IMR-90 (cell line): ENCODE measurements at regions not wholly inside any gene's neighbourhood (a gene's known extent, or its start where the extent isn't known, plus 50 kb on each side); places are given as distances from the start of the nearest gene placed in this dataset.
A peak's percentile ranks its signal among the peaks of the same experiment; 100 is the strongest.

Source experiments
- ATAC-seq: fragments of 200-7000 bp; cut with Tn5 transposase; 2 replicates; pipeline ENCODE4 v1.9.1; 2020; ENCODE audit warnings: low read depth, mild to moderate bottlenecking, moderate library complexity
- BruUV-seq: library from RNA; stranded (reverse); fragments of 400-500 nt; replicated peaks from 2 replicates; lab custom pipeline; 2021; lab: Mats Ljungman, UMichigan
- CTCF ChIA-PET: fragments of 300-600 bp; formaldehyde crosslinking; extraction: SDS; loops from one replicate; lab custom pipeline; 2021; ENCODE audit warnings: antibody characterized with exemption; lab: Yijun Ruan, JAX
- POLR2A ChIA-PET: fragments of 300-600 bp; sonication (Branson Sonifier 250); formaldehyde crosslinking; loops from one replicate; lab custom pipeline; 2022; ENCODE audit warnings: antibody characterized with exemption; ENCODE audit not compliant: unreplicated experiment; lab: Charles Lee
- DNase-seq: peaks from one replicate; pipeline ENCODE4 v3.0.0; 2013
- H2AFZ ChIP-seq: replicated peaks from 2 replicates; pipeline ENCODE3; 2013; ENCODE audit warnings: low read length, mild to moderate bottlenecking; ENCODE audit not compliant: poor library complexity
- H2AK5ac ChIP-seq: 2 replicates; pipeline ENCODE4 v1.6.1; 2013; ENCODE audit warnings: low read depth, low read length, inconsistent platforms
- H2AK9ac ChIP-seq: replicated peaks from 2 replicates; pipeline ENCODE3; 2013; ENCODE audit warnings: mild to moderate bottlenecking, low read depth, low read length, moderate library complexity; ENCODE audit not compliant: poor library complexity
- H2BK120ac ChIP-seq: 2 replicates; pipeline ENCODE4 v1.6.1; 2013; ENCODE audit warnings: low read depth, low read length, inconsistent platforms
- H2BK15ac ChIP-seq: 3 replicates; pipeline ENCODE4 v1.6.1; 2013; ENCODE audit warnings: low read depth, low read length, inconsistent platforms
- H2BK20ac ChIP-seq: 2 replicates; pipeline ENCODE4 v1.6.1; 2013; ENCODE audit warnings: low read depth, mild to moderate bottlenecking, inconsistent platforms, low read length, moderate library complexity
- H2BK5ac ChIP-seq: 2 replicates; pipeline ENCODE4 v1.6.1; 2013; ENCODE audit warnings: mild to moderate bottlenecking, low read depth, low read length, inconsistent platforms; ENCODE audit not compliant: poor library complexity, severe bottlenecking
- H3K14ac ChIP-seq: replicated peaks from 2 replicates; pipeline ENCODE4 v1.6.1; 2013; ENCODE audit warnings: low read depth, low read length, inconsistent platforms
- H3K18ac ChIP-seq: 2 replicates; pipeline ENCODE4 v1.6.1; 2013; ENCODE audit warnings: low read depth, low read length, control low read depth
- H3K23ac ChIP-seq: 2 replicates; pipeline ENCODE4 v1.6.1; 2013; ENCODE audit warnings: low read depth, low read length, inconsistent platforms
- H3K27ac ChIP-seq: 2 replicates; pipeline ENCODE4 v1.5.1; 2013; ENCODE audit warnings: mild to moderate bottlenecking, control low read depth, low read length; ENCODE audit not compliant: insufficient read depth
- H3K27me3 ChIP-seq: 2 replicates; pipeline ENCODE4 v1.6.1; 2013; ENCODE audit warnings: low read length; ENCODE audit not compliant: control insufficient read depth, insufficient read depth
- H3K36me3 ChIP-seq: 2 replicates; pipeline ENCODE4 v1.6.1; 2013; ENCODE audit warnings: low read length, mixed read lengths; ENCODE audit not compliant: control insufficient read depth, insufficient read depth
- H3K4ac ChIP-seq: 2 replicates; pipeline ENCODE4 v1.6.1; 2013; ENCODE audit warnings: low read depth, low read length, inconsistent platforms
- H3K4me1 ChIP-seq: 2 replicates; pipeline ENCODE4 v1.6.1; 2013; ENCODE audit warnings: low read length, mixed read lengths; ENCODE audit not compliant: control insufficient read depth, insufficient read depth
- H3K4me2 ChIP-seq: 2 replicates; pipeline ENCODE4 v1.6.1; 2013; ENCODE audit warnings: low read depth, mild to moderate bottlenecking, control low read depth, low read length, moderate library complexity
- H3K4me3 ChIP-seq: 2 replicates; pipeline ENCODE4 v1.5.1; 2013; ENCODE audit warnings: low read depth, mild to moderate bottlenecking, control low read depth, low read length, moderate library complexity; ENCODE audit not compliant: insufficient read depth
- H3K56ac ChIP-seq: 2 replicates; pipeline ENCODE4 v1.6.1; 2013; ENCODE audit warnings: low read length, inconsistent platforms; ENCODE audit not compliant: insufficient read depth; ENCODE audit errors: extremely low read depth
- H3K79me1 ChIP-seq, 2 experiments: 2 replicates each; pipeline ENCODE4 v1.6.1; 2013; ENCODE audit warnings: low read length in 2 of 2, inconsistent platforms in 1 of 2, low read depth in 1 of 2
- H3K9ac ChIP-seq: 2 replicates; pipeline ENCODE4 v1.6.1; 2013; ENCODE audit warnings: low read depth, low read length, control low read depth
- H3K9me1 ChIP-seq: 2 replicates; pipeline ENCODE4 v1.6.1; 2013; ENCODE audit warnings: low read length, inconsistent platforms; ENCODE audit not compliant: insufficient read depth
- H3K9me3 ChIP-seq: 2 replicates; pipeline ENCODE4 v1.6.1; 2013; ENCODE audit warnings: low read length; ENCODE audit not compliant: control insufficient read depth, insufficient read depth
- H4K20me1 ChIP-seq: 2 replicates; pipeline ENCODE4 v1.6.1; 2013; ENCODE audit warnings: low read length, inconsistent platforms; ENCODE audit not compliant: insufficient read depth
- H4K5ac ChIP-seq: 2 replicates; pipeline ENCODE4 v1.6.1; 2013; ENCODE audit warnings: mild to moderate bottlenecking, low read depth, low read length, control low read depth
- H4K8ac ChIP-seq, 2 experiments: 2 replicates each; pipeline ENCODE4 v1.6.1; 2013; ENCODE audit warnings: low read depth in 2 of 2, low read length in 2 of 2, control low read depth in 1 of 2, inconsistent platforms in 1 of 2
- H4K91ac ChIP-seq: 2 replicates; pipeline ENCODE4 v1.6.1; 2013; ENCODE audit warnings: low read depth, low read length, inconsistent platforms; ENCODE audit not compliant: insufficient read depth
- BHLHE40 ChIP-seq: fragments of 150-350 bp; IDR thresholded peaks from 2 replicates; pipeline ENCODE4 v1.6.1; 2016; ENCODE audit warnings: mild to moderate bottlenecking, low read depth, low read length
- CEBPB ChIP-seq: IDR thresholded peaks from 2 replicates; pipeline ENCODE4 v1.6.1; 2012; ENCODE audit warnings: low read depth, low read length, improper control_type of control experiment
- CHD1 ChIP-seq: IDR thresholded peaks from 2 replicates; pipeline ENCODE4 v1.6.1; 2012; ENCODE audit warnings: low read depth, low read length, improper control_type of control experiment
- CTCF ChIP-seq: conservative IDR thresholded peaks from 2 replicates; pipeline ENCODE4 v1.5.1; 2012; ENCODE audit warnings: mild to moderate bottlenecking, low read depth, low read length, improper control_type of control experiment
- ELK1 ChIP-seq: fragments of 150-350 bp; IDR thresholded peaks from 2 replicates; pipeline ENCODE4 v1.6.1; 2016; ENCODE audit warnings: low read depth, mild to moderate bottlenecking, low read length, moderate library complexity, borderline replicate concordance
- FOS ChIP-seq: fragments of 150-350 bp; IDR thresholded peaks from 2 replicates; pipeline ENCODE4 v1.6.1; 2016; ENCODE audit warnings: low read depth, low read length
- MAFK ChIP-seq: IDR thresholded peaks from 2 replicates; pipeline ENCODE4 v1.6.1; 2012; ENCODE audit warnings: low read depth, low read length, improper control_type of control experiment
- MAZ ChIP-seq: IDR thresholded peaks from 2 replicates; pipeline ENCODE4 v1.6.1; 2012; ENCODE audit warnings: low read depth, mild to moderate bottlenecking, low read length, improper control_type of control experiment, moderate library complexity, borderline replicate concordance
- MXI1 ChIP-seq: IDR thresholded peaks from 2 replicates; pipeline ENCODE4 v1.6.1; 2012; ENCODE audit warnings: low read depth, mild to moderate bottlenecking, low read length, moderate library complexity, borderline replicate concordance
- NFE2L2 ChIP-seq: fragments of 150-350 bp; IDR thresholded peaks from 2 replicates; pipeline ENCODE4 v1.6.1; 2016; ENCODE audit warnings: low read depth, mild to moderate bottlenecking, low read length
- POLR2A ChIP-seq: IDR thresholded peaks from 2 replicates; pipeline ENCODE4 v1.6.1; 2012; ENCODE audit warnings: mild to moderate bottlenecking, low read depth, low read length
- RAD21 ChIP-seq: IDR thresholded peaks from 2 replicates; pipeline ENCODE4 v1.6.1; 2012; ENCODE audit warnings: low read length, improper control_type of control experiment
- RCOR1 ChIP-seq: IDR thresholded peaks from 2 replicates; pipeline ENCODE4 v1.6.1; 2012; ENCODE audit warnings: mild to moderate bottlenecking, low read length, improper control_type of control experiment; ENCODE audit not compliant: insufficient replicate concordance
- RFX5 ChIP-seq: IDR thresholded peaks from 2 replicates; pipeline ENCODE4 v1.8.0; 2012; ENCODE audit warnings: low read depth, mild to moderate bottlenecking, low read length, moderate library complexity
- SMC3 ChIP-seq: fragments of 150-350 bp; IDR thresholded peaks from 2 replicates; pipeline ENCODE4 v1.6.1; 2016; ENCODE audit warnings: low read depth, mild to moderate bottlenecking, antibody characterized with exemption, low read length, moderate library complexity
- WGBS, 2 experiments: methylation state at CpG; one replicate each; pipeline versions ENCODE4 v1.1.5 to v1.1.7; 2013; ENCODE audit warnings: missing lambda C conversion rate in 2 of 2; ENCODE audit not compliant: insufficient read length in 1 of 2; ENCODE audit errors: extremely low coverage in 2 of 2; 5-methylcytosine and 5-hydroxymethylcytosine counted together
- dilution Hi-C: fragments of 300-500 bp; cut with HindIII; formaldehyde crosslinking; loops from one replicate; pipeline ENCODE4 v1.14.3; 2018; ENCODE audit warnings: low sequenced_read_pairs; ENCODE audit not compliant: unreplicated experiment
- in situ Hi-C: fragments of 300-500 bp; cut with MboI; formaldehyde crosslinking; loops from 3 replicates; pipeline ENCODE4 v1.14.3; 2019; ENCODE audit warnings: low sequenced_read_pairs, inconsistent platforms, mixed read lengths
- intact Hi-C: fragments of 100-400 bp; cut with micrococcal nuclease; formaldehyde crosslinking; loops from 2 replicates; pipeline ENCODE4 v1.10.0; 2022
- TF ChIP-seq, protein P1 (sequence below): fragments of 150-350 bp; IDR thresholded peaks from 2 replicates; pipeline ENCODE4 v1.6.1; 2017; ENCODE audit warnings: mild to moderate bottlenecking, antibody characterized with exemption, low read length, low read depth

GRCh38 chr3:59277816-59278215, 228.0 kb upstream of the CFAP20DC start:
- ATAC-seq: no peak
- Histone ChIP-seq H3K4me2 (no peak overlapping the region), H3K36me3 (no peaks in the 10 kb centered on the region), H4K8ac (no peak overlapping the region), H3K9me1 (no peaks in the 10 kb centered on the region), H2AK5ac (no peak overlapping the region), H3K14ac (no peak overlapping the region; the same call in 1 of the 2 replicates), H4K20me1 (no peaks in the 10 kb centered on the region), H3K9me3 (no peaks in the 10 kb centered on the region), H3K9ac (no peak overlapping the region), H2AFZ (peak overlapping the region; percentile 23), H2BK15ac (no peak overlapping the region), H3K18ac (no peak overlapping the region), H3K27me3 (no peaks in the 10 kb centered on the region), H2AK9ac (no peak overlapping the region), H3K23ac (no peak overlapping the region), H4K5ac (no peak overlapping the region), H2BK120ac (no peak overlapping the region), H2BK5ac (no peak overlapping the region), H4K91ac (no peak overlapping the region), H3K56ac (no peak overlapping the region), H3K27ac (no peak overlapping the region), H3K4ac (no peak overlapping the region), H3K79me1 (no peaks in the 10 kb centered on the region), H2BK20ac (no peak overlapping the region), H3K4me1 (peaks cover 5% of the 10 kb centered on the region; the same call in 1 of the 2 replicates), H3K4me3 (no peak overlapping the region)
- DNase-seq: no peak
- intact Hi-C loops (no loop called here), dilution Hi-C loops (no loop called here), in situ Hi-C loops (no loop called here)
- no CpG with 5 or more reads among the region's 1 CpG for WGBS, 2 experiments
- BruUV-seq: no TSS peak
- ChIA-PET CTCF (no interaction called here), POLR2A (no interaction called here)
- TF ChIP-seq MAFK (no peak), FOS (no peak), NFE2L2 (no peak), CHD1 (no peak), RFX5 (no peak), CEBPB (no peak), MAZ (no peak), RAD21 (no peak), MXI1 (no peak), CTCF (no peak), ELK1 (no peak), RCOR1 (no peak), BHLHE40 (no peak), SMC3 (no peak), POLR2A (no peak)
- TF ChIP-seq, protein P1, sequence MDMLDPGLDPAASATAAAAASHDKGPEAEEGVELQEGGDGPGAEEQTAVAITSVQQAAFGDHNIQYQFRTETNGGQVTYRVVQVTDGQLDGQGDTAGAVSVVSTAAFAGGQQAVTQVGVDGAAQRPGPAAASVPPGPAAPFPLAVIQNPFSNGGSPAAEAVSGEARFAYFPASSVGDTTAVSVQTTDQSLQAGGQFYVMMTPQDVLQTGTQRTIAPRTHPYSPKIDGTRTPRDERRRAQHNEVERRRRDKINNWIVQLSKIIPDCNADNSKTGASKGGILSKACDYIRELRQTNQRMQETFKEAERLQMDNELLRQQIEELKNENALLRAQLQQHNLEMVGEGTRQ: no peak
